ENCODE measurements at regions not wholly inside any gene's neighbourhood (a gene's known extent, or its start where the extent isn't known, plus 50 kb on each side); places are given as distances from the start of the nearest gene placed in this dataset.

- DNase-seq (ENCODE audit: low read depth) = no peak
- TF ChIP-seq CTCF (conservative IDR thresholded peaks at IDR 0.05; ENCODE audit: low read depth, low read length) = no peak
- no peak overlapping the region for H3K4me3 ChIP-seq (ENCODE audit: low read length)
Observed at GRCh38 chr6:134519465-134519864, 201.6 kb upstream of the SGK1 start.

GRCh38 chr6:134517868-134518267 is 200.0 kb upstream of the SGK1 start:
- DNase-seq (ENCODE audit: low read depth) = no peak
- TF ChIP-seq CTCF (conservative IDR thresholded peaks at IDR 0.05; ENCODE audit: low read depth, low read length) = no peak
- H3K4me3 ChIP-seq (ENCODE audit: low read length) = no peak overlapping the region

- no peak for DNase-seq (ENCODE audit: low read depth)
- H3K4me3 ChIP-seq (ENCODE audit: low read length) = no peak overlapping the region
- no peak for TF ChIP-seq CTCF (conservative IDR thresholded peaks at IDR 0.05; ENCODE audit: low read depth, low read length)
Observed at GRCh38 chr6:134517145-134517658, 199.3 kb upstream of the SGK1 start.

GRCh38 chr6:134516582-134516981 is 198.7 kb upstream of the SGK1 start:
- DNase-seq (ENCODE audit: low read depth) = no peak
- H3K4me3 ChIP-seq (ENCODE audit: low read length) = no peak overlapping the region
- no peak for TF ChIP-seq CTCF (conservative IDR thresholded peaks at IDR 0.05; ENCODE audit: low read depth, low read length)

- DNase-seq (ENCODE audit: low read depth) = no peak
- no peak overlapping the region for H3K4me3 ChIP-seq (ENCODE audit: low read length)
- TF ChIP-seq CTCF (conservative IDR thresholded peaks at IDR 0.05; ENCODE audit: low read depth, low read length) = no peak
Observed at GRCh38 chr6:134515986-134516385, 198.1 kb upstream of the SGK1 start.

- TF ChIP-seq CTCF (conservative IDR thresholded peaks at IDR 0.05; ENCODE audit: low read depth, low read length) = no peak
- DNase-seq (ENCODE audit: low read depth) = no peak
- no peak overlapping the region for H3K4me3 ChIP-seq (ENCODE audit: low read length)
Observed at GRCh38 chr6:134512981-134513391, 195.1 kb upstream of the SGK1 start.

GRCh38 chr6:134511984-134512683 is 194.2 kb upstream of the SGK1 start:
- H3K4me3 ChIP-seq (ENCODE audit: low read length) = no peak overlapping the region
- DNase-seq (ENCODE audit: low read depth) = no peak
- no peak for TF ChIP-seq CTCF (conservative IDR thresholded peaks at IDR 0.05; ENCODE audit: low read depth, low read length)

Data from retinal pigment epithelial cell (primary cell).